ENCODE measurements at regions not wholly inside any gene's neighbourhood (a gene's known extent, or its start where the extent isn't known, plus 50 kb on each side); places are given as distances from the start of the nearest gene placed in this dataset.

DNA sequence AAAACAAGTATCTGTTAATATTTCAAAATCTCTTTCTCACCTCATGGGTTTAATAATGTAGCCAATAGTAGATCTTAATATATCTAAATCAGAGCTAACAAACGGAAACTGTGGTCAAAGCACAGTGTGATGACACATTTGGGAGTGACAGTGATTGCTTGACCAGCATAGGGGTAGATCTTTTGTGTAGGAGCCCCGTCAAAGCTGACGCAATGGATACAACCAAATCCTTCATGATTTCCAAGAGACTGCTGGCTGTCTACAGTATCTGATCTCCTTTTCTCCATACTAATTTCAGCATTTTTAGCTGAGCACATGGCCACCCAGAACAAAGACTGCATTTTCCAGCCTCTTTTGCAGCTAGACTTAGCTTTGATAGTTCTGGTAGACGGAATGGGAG, 299.3 kb upstream of the ECI2 start:
- intact Hi-C loops (cut with DNase I) = no loop called here
- Histone ChIP-seq H3K36me3 (no peaks in the 10 kb centered on the region), H3K27ac (no peak overlapping the region), H3K27me3 (no peaks in the 10 kb centered on the region), H3K9me3 (peaks cover 0 to 26% (median 3%) of the 10 kb centered on the region in 11 donors), H3K4me1 (peaks cover 0 to 19% (median 4%) of the 10 kb centered on the region in 9 donors), H3K4me3 (no peak overlapping the region)
- WGBS, 2 donors = 95 to 96% methylated on average over 4 of the region's 4 CpGs
- no peak for DNase-seq
- no peak for ATAC-seq
- TF ChIP-seq, protein P1, sequence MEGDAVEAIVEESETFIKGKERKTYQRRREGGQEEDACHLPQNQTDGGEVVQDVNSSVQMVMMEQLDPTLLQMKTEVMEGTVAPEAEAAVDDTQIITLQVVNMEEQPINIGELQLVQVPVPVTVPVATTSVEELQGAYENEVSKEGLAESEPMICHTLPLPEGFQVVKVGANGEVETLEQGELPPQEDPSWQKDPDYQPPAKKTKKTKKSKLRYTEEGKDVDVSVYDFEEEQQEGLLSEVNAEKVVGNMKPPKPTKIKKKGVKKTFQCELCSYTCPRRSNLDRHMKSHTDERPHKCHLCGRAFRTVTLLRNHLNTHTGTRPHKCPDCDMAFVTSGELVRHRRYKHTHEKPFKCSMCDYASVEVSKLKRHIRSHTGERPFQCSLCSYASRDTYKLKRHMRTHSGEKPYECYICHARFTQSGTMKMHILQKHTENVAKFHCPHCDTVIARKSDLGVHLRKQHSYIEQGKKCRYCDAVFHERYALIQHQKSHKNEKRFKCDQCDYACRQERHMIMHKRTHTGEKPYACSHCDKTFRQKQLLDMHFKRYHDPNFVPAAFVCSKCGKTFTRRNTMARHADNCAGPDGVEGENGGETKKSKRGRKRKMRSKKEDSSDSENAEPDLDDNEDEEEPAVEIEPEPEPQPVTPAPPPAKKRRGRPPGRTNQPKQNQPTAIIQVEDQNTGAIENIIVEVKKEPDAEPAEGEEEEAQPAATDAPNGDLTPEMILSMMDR (IDR thresholded peaks at IDR 0.05) = no peak

DNA sequence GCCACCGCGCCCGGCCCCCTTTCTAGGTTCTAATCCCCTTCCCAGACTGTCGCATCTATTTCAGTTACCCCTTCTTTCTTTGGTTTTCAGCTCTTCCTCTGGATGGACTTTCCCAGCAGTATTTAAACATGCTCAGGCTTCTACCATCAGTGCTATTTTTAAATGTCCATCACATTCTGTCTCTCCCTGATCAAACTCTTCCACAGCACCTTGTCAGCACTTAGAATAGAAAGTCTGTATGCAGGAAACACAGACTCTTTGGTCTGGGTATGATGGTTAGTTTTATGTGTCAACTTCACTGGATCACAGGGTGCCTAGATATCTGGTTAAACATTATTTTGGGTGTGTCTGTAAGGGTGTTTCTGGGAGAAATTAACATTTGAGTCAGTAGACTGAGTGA, 297.8 kb upstream of the ECI2 start:
- TF ChIP-seq, protein P1 (IDR thresholded peaks at IDR 0.05) = no peak
- H3K36me3 ChIP-seq = no peaks in the 10 kb centered on the region
- no peak overlapping the region for H3K4me3 ChIP-seq
- H3K27me3 ChIP-seq = no peaks in the 10 kb centered on the region
- peaks cover 0 to 20% (median 0%) of the 10 kb centered on the region in 11 donors for H3K9me3 ChIP-seq
- H3K4me1 ChIP-seq = peaks cover 0 to 19% (median 4%) of the 10 kb centered on the region in 9 donors
- DNase-seq (no peak), ATAC-seq (peak in 7 of 8 donors; percentile 55 to 91 (median 71))
- H3K27ac ChIP-seq = peak overlapping the region in 5 of 10 donors; percentile 4 to 45 (median 37)
- intact Hi-C loops (cut with DNase I) = no loop called here
- WGBS, 2 donors = 76 to 87% methylated on average over 4 of the region's 4 CpGs

DNA sequence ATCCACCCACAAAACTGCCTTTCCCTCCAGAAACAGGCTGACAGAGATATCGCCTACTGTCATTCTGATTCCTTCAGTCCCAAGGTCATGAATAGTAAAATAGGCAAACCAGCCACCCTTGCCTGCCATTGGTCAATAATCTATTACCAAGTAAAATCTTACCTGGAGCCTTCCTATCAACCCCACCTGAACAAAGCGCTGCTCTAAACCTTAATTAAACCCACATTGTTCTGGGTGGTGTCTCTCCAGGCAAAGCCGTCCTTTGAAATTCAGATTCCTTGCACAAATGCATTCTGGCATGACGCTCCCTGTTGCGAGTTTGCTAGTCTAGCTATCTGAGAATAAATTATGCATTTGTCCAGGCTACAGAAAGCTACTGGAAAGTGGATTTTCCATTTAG, 291.6 kb upstream of the ECI2 start:
- TF ChIP-seq, protein P1 (IDR thresholded peaks at IDR 0.05) = no peak
- peaks cover 0 to 33% (median 4%) of the 10 kb centered on the region in 11 donors for H3K9me3 ChIP-seq
- H3K27me3 ChIP-seq = no peaks in the 10 kb centered on the region
- H3K4me3 ChIP-seq = no peak overlapping the region
- intact Hi-C loops (cut with DNase I) = no loop called here
- H3K27ac ChIP-seq = no peak overlapping the region
- WGBS, 2 donors = 96% methylated on average over 5 of the region's 5 CpGs
- no peaks in the 10 kb centered on the region for H3K4me1 ChIP-seq
- DNase-seq (no peak), ATAC-seq (no peak)
- no peaks in the 10 kb centered on the region for H3K36me3 ChIP-seq

DNA sequence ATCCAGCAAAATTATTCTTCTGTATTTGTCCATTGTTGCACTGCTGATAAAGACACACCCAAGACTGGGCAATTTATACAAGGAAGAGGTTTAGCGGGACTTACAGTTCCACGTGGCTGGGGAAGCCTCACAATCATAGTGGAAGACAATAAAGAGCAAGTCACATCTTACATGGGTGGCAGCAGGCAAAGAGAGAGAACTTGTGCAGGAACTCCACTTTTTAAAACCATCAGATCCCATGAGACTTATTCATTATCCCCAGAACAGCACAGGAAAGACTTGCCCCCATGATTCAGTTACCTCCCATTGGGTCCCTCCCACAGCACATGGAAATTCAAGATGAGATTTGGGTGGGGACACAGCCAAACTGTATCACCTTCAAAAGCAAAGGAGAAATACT, 286.5 kb upstream of the ECI2 start:
- DNase-seq (no peak), ATAC-seq (no peak)
- no peaks in the 10 kb centered on the region for H3K36me3 ChIP-seq
- TF ChIP-seq, protein P1 (IDR thresholded peaks at IDR 0.05) = no peak
- intact Hi-C loops (cut with DNase I) = loop anchor here in 1 of 10 donors (1.0 kb wide), 1 partner anchor 24 kb away; no protein-coding TSS in a partner anchor
- peaks cover 0 to 19% (median 4%) of the 10 kb centered on the region in 11 donors for H3K9me3 ChIP-seq
- H3K27me3 ChIP-seq = no peaks in the 10 kb centered on the region
- 44 to 78% methylated on average over 2 of the region's 2 CpGs for WGBS, 2 donors
- no peak overlapping the region for H3K4me3 ChIP-seq
- no peaks in the 10 kb centered on the region for H3K4me1 ChIP-seq
- no peak overlapping the region for H3K27ac ChIP-seq

All from heart right ventricle (tissue), 16 donors.